HT1080 (cell line): ENCODE measurements at regions not wholly inside any gene's neighbourhood (a gene's known extent, or its start where the extent isn't known, plus 50 kb on each side); places are given as distances from the start of the nearest gene placed in this dataset.
A peak's percentile ranks its signal among the peaks of the same experiment; 100 is the strongest.
"Not testable (repeated sequence)": the region's sequence is repeated elsewhere in the genome, so short reads cannot be mapped to it uniquely, and the experiment has no call there.

ENCODE experiments used
- DNase-seq: peaks from one replicate; pipeline ENCODE4 v3.0.0-alpha.2; 2015; ENCODE audit warnings: low read depth

GRCh38 chr2:36235882-36236281 is 119.7 kb upstream of the CRIM1 start:
- no peak for DNase-seq

- no peak for DNase-seq
Measured at GRCh38 chr2:36235426-36235825, 120.2 kb upstream of the CRIM1 start.

- no peak for DNase-seq
Measured at GRCh38 chr2:36223259-36223658, 132.3 kb upstream of the CRIM1 start.

- DNase-seq: no peak
Measured at GRCh38 chr2:36222485-36222884, 133.1 kb upstream of the CRIM1 start.

GRCh38 chr2:36214691-36215090 is 140.9 kb upstream of the CRIM1 start:
- no peak for DNase-seq

- no peak for DNase-seq
Measured at GRCh38 chr2:36203366-36203765, 152.2 kb upstream of the CRIM1 start.

- peak; percentile 29 for DNase-seq
Measured at GRCh38 chr2:36197181-36197971, 158.2 kb upstream of the CRIM1 start.

GRCh38 chr2:36193680-36194079 is 161.9 kb upstream of the CRIM1 start:
- DNase-seq: no peak

- DNase-seq: no peak
Measured at GRCh38 chr2:36192983-36193382, 162.6 kb upstream of the CRIM1 start.

- no peak for DNase-seq
Measured at GRCh38 chr2:36190097-36190496, 165.5 kb upstream of the CRIM1 start.

GRCh38 chr2:36185624-36186023 is 170.0 kb upstream of the CRIM1 start:
- DNase-seq: no peak

GRCh38 chr2:36184848-36185247 is 170.7 kb upstream of the CRIM1 start:
- no peak for DNase-seq

- not testable (repeated sequence) for DNase-seq
Measured at GRCh38 chr2:36180789-36181482, 174.6 kb upstream of the CRIM1 start.

GRCh38 chr2:36180293-36180692 is 175.3 kb upstream of the CRIM1 start:
- DNase-seq: not testable (repeated sequence)

- DNase-seq: not testable (repeated sequence)
Measured at GRCh38 chr2:36179668-36180269, 175.8 kb upstream of the CRIM1 start.

- peak; percentile 11 for DNase-seq
Measured at GRCh38 chr2:36178384-36178783, 177.2 kb upstream of the CRIM1 start.

- DNase-seq: peak; percentile 54
Measured at GRCh38 chr2:36177282-36177681, 178.3 kb upstream of the CRIM1 start.

- DNase-seq: no peak
Measured at GRCh38 chr2:36174920-36175319, 180.7 kb upstream of the CRIM1 start.

GRCh38 chr2:36173760-36174404 is 181.7 kb upstream of the CRIM1 start:
- DNase-seq: no peak

- DNase-seq: peak; percentile 1
Measured at GRCh38 chr2:36172824-36173223, 182.8 kb upstream of the CRIM1 start.

GRCh38 chr2:36170805-36171204 is 184.8 kb upstream of the CRIM1 start:
- DNase-seq: no peak

GRCh38 chr2:36169843-36170242 is 185.7 kb upstream of the CRIM1 start:
- no peak for DNase-seq
